Heart left ventricle (tissue), 16 donors: ENCODE measurements at regions not wholly inside any gene's neighbourhood (a gene's known extent, or its start where the extent isn't known, plus 50 kb on each side); places are given as distances from the start of the nearest gene placed in this dataset.

Experiments
- ATAC-seq, 4 donors: fragments of 200-7000 bp; cut with Tn5 transposase; one replicate each; pipeline ENCODE4 v1.9.1; 2020 to 2022; ENCODE audit warnings: moderate library complexity in 4 of 4, mild to moderate bottlenecking in 3 of 4, moderate number of reproducible peaks in 1 of 4
- DNase-seq, 5 donors: peaks; one replicate each; pipeline ENCODE4 v3.0.0-alpha.2; 2020
- H3K27ac ChIP-seq, 12 donors: fragments of 200-600 bp; sonication (generic) in 4 of 12; one replicate each; pipeline versions ENCODE4 v1.5.0 to v1.8.0; 2016 to 2022; ENCODE audit warnings: mild to moderate bottlenecking in 2 of 12
- H3K27me3 ChIP-seq, 9 donors: fragments of 200-600 bp; sonication (generic) in 2 of 9; one replicate each; pipeline versions ENCODE4 v1.5.1 to v1.8.0; 2016 to 2022; ENCODE audit warnings: mild to moderate bottlenecking in 3 of 9
- H3K36me3 ChIP-seq, 9 donors: fragments of 200-600 bp; sonication (generic) in 2 of 9; one replicate each; pipeline versions ENCODE4 v1.5.0 to v1.8.0; 2018 to 2022; ENCODE audit warnings: mild to moderate bottlenecking in 2 of 9
- H3K4me1 ChIP-seq, 12 donors: fragments of 200-600 bp; sonication (generic) in 4 of 12; one replicate each; pipeline versions ENCODE4 v1.5.0 to v1.8.0; 2016 to 2022; ENCODE audit warnings: mild to moderate bottlenecking in 3 of 12
- H3K4me3 ChIP-seq, 12 donors: fragments of 200-600 bp; sonication (generic) in 4 of 12; one replicate each; pipeline versions ENCODE4 v1.5.0 to v1.8.0; 2017 to 2022; ENCODE audit warnings: mild to moderate bottlenecking in 9 of 12, moderate library complexity in 4 of 12
- H3K9me3 ChIP-seq, 12 donors: fragments of 200-600 bp; sonication (generic) in 4 of 12; one replicate each; pipeline versions ENCODE4 v1.5.0 to v1.8.0; 2016 to 2022; ENCODE audit warnings: mild to moderate bottlenecking in 1 of 12
- CTCF ChIP-seq, 12 donors: fragments of 200-600 bp; sonication (generic) in 4 of 12; IDR thresholded peaks; one replicate each; pipeline versions ENCODE4 v1.5.0 to v1.8.0; 2018 to 2022; ENCODE audit warnings: antibody characterized with exemption in 12 of 12, mild to moderate bottlenecking in 5 of 12
- POLR2A ChIP-seq, 2 donors: fragments of 450-650 bp; IDR thresholded peaks; one replicate each; pipeline ENCODE4 v1.6.1; 2017; ENCODE audit warnings: antibody characterized with exemption in 2 of 2, mild to moderate bottlenecking in 2 of 2, moderate library complexity in 2 of 2
- WGBS, 4 donors: extraction: QIAGEN DNeasy Blood & Tissue Kit in 2 of 4; methylation state at CpG; one replicate each; pipeline versions ENCODE4 v1.1.5 to v1.1.7; 2013 to 2018; 5-methylcytosine and 5-hydroxymethylcytosine counted together
- intact Hi-C, 10 donors: fragments of 100-400 bp; cut with DNase I; formaldehyde crosslinking; loops; one replicate each; pipeline versions ENCODE4 v1.11.1 to v1.14.2; 2022
- donor health status: ischemic (EF 13 %, LVEDD 7.1; RV severe dilation, severe dysfunction).
- donor health status: healthy with polysubstance abuse.
- donor health status: DM: no; HTN: yes; CAD: no.
- donor health status: DM: no; HTN: no; CAD: no.
- donor health status: ischemic (EF 25% LVEDD 6.9; RV normal size, moderate dysfunction).
- donor health status: ischemic (EF 25% LVEDD 5.7; RV mildly dilated, moderate dysfunction).
- donor health status: healthy.
- donor health status: DM: yes; HTN: yes; CAD: no.
- donor health status: ischemic (EF 35%, LVEDD 5.7; RV mildly dilated, moderate dysfunction).
- donor health status: nonischemic (EF 11% LVEDD 7.7; RV severe dilation, severe dysfunction).
- donor health status: DM: yes; HTN: yes; CAD: no.
- donor health status: PGD.
- donor health status: ischemic (EF 29% LVEDD 5.4; RV normal size, mild dysfunction).
- donor health status: nonischemic (EF 23%, LVEDD 6.1; RV moderate dilation, normal function).

GRCh38 chr13:103164251-103164650 is 98.0 kb upstream of the SLC10A2 start:
- 84 to 93% (median 87%) methylated on average over 1 of the region's 1 CpG for WGBS, 4 donors
- TF ChIP-seq CTCF (IDR thresholded peaks at IDR 0.05) (no peak), POLR2A (IDR thresholded peaks at IDR 0.05) (no peak)
- intact Hi-C loops = no loop called here
- Histone ChIP-seq H3K4me1 (no peaks in the 10 kb centered on the region), H3K9me3 (no peaks in the 10 kb centered on the region), H3K27ac (no peak overlapping the region), H3K36me3 (no peaks in the 10 kb centered on the region), H3K27me3 (no peaks in the 10 kb centered on the region), H3K4me3 (no peak overlapping the region)
- no peak for DNase-seq
- no peak for ATAC-seq

GRCh38 chr13:103161476-103161875 is 95.3 kb upstream of the SLC10A2 start:
- H3K4me3 ChIP-seq = no peak overlapping the region
- H3K4me1 ChIP-seq = peaks cover 0 to 3% (median 0%) of the 10 kb centered on the region in 12 donors
- H3K27me3 ChIP-seq = no peaks in the 10 kb centered on the region
- H3K36me3 ChIP-seq = no peaks in the 10 kb centered on the region
- no peak for TF ChIP-seq POLR2A (IDR thresholded peaks at IDR 0.05)
- TF ChIP-seq CTCF (IDR thresholded peaks at IDR 0.05) = no peak
- 48 to 55% (median 53%) methylated on average over 3 of the region's 3 CpGs for WGBS, 4 donors
- no peak overlapping the region for H3K27ac ChIP-seq
- ATAC-seq (no peak), DNase-seq (no peak)
- intact Hi-C loops = no loop called here
- no peaks in the 10 kb centered on the region for H3K9me3 ChIP-seq

DNA sequence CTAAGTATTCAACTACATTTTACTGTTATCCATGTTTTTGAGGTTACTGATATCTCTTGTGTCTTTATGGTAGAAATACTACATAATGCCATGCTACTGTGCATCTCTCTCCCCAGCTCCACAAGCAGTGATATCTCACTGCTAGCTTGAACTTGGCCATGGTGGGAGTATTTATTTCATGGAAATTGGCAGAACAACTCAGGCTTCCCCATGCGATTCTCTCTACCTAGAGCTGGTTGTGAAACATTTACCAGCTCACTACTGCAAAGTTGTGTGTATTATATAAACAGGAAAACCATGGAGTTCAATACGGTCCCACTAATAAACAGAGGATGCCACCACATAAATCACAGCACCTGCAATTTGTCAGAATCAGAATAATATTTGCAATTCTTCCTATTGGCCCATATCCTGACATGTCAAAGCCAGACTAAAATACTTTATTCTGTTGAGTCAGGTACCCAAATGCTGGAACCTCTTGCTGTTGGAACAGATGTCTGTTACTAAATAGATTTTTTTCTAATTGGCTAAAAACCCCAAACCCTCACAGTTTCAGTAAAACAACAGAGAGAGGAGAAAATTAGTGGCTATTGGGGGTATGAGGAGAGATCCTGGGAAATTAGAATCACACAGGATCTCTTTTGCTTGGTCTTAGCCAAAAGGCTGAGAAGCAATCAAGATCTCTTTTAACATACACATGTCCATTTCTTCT is 91.4 kb upstream of the SLC10A2 start:
- 67 to 81% (median 77%) methylated on average over 2 of the region's 2 CpGs for WGBS, 4 donors
- Histone ChIP-seq H3K4me3 (no peak overlapping the region), H3K36me3 (no peaks in the 10 kb centered on the region), H3K9me3 (no peaks in the 10 kb centered on the region), H3K4me1 (peaks cover 0 to 3% (median 0%) of the 10 kb centered on the region in 12 donors), H3K27me3 (no peaks in the 10 kb centered on the region), H3K27ac (no peak overlapping the region)
- ATAC-seq (no peak), DNase-seq (no peak)
- intact Hi-C loops = no loop called here
- no peak for TF ChIP-seq CTCF (IDR thresholded peaks at IDR 0.05)
- no peak for TF ChIP-seq POLR2A (IDR thresholded peaks at IDR 0.05)

GRCh38 chr13:103157016-103157415 is 90.8 kb upstream of the SLC10A2 start:
- H3K4me1 ChIP-seq = peaks cover 0 to 3% (median 0%) of the 10 kb centered on the region in 12 donors
- peak in 1 of 4 donors; percentile 20 for ATAC-seq
- H3K27ac ChIP-seq = no peak overlapping the region
- intact Hi-C loops = no loop called here
- no peak for DNase-seq
- WGBS, 4 donors = 53 to 73% (median 59%) methylated on average over 3 of the region's 3 CpGs
- H3K36me3 ChIP-seq = no peaks in the 10 kb centered on the region
- H3K9me3 ChIP-seq = no peaks in the 10 kb centered on the region
- H3K4me3 ChIP-seq = no peak overlapping the region
- TF ChIP-seq POLR2A (IDR thresholded peaks at IDR 0.05) = no peak
- TF ChIP-seq CTCF (IDR thresholded peaks at IDR 0.05) = no peak
- no peaks in the 10 kb centered on the region for H3K27me3 ChIP-seq
